ENCODE measurements at regions not wholly inside any gene's neighbourhood (a gene's known extent, or its start where the extent isn't known, plus 50 kb on each side); places are given as distances from the start of the nearest gene placed in this dataset.

- ChIA-PET CTCF (no interaction called here), POLR2A (no interaction called here)
- Histone ChIP-seq H3K4me2 (no peak overlapping the region), H2AFZ (ENCODE audit: low read depth) (no peak overlapping the region), H3K27me3 (ENCODE audit: insufficient read depth) (no peaks in the 10 kb centered on the region), H3K36me3 (replicated peaks in 1 of 2; ENCODE audit: control insufficient read depth in 1 of 2, insufficient read depth in 2 of 2, low read length in 1 of 2) (no peaks in the 10 kb centered on the region), H3K9me3 (no peaks in the 10 kb centered on the region), H3K9ac (no peak overlapping the region), H3K79me2 (ENCODE audit: insufficient read depth) (no peaks in the 10 kb centered on the region), H3K4me1 (ENCODE audit: control insufficient read depth in 1 of 2, insufficient read depth in 2 of 2, low read depth in 1 of 2, low read length in 1 of 2) (no peaks in the 10 kb centered on the region), H3K27ac (ENCODE audit: low read depth in 2 of 2, low read length in 1 of 2) (no peak overlapping the region), H3K4me3 (ENCODE audit: low read depth in 2 of 2, low read length in 1 of 2) (no peak overlapping the region), H3F3A (replicated peaks; ENCODE audit: insufficient read depth) (no peaks in the 10 kb centered on the region), H3K9me2 (no peaks in the 10 kb centered on the region), H4K20me1 (ENCODE audit: insufficient read depth) (no peaks in the 10 kb centered on the region)
- no peak for DNase-seq
- no peak for TF ChIP-seq TCF12 (IDR thresholded peaks at IDR 0.05)
- no peak for TF ChIP-seq MEF2A (IDR thresholded peaks at IDR 0.05; ENCODE audit: borderline replicate concordance, low read depth)
- TF ChIP-seq IRF3 (IDR thresholded peaks at IDR 0.05; ENCODE audit: low read depth, low read length), result no peak
- no peak for TF ChIP-seq TEAD4 (IDR thresholded peaks at IDR 0.05; ENCODE audit: borderline replicate concordance, insufficient read depth)
- TF ChIP-seq USF2 (IDR thresholded peaks at IDR 0.05; ENCODE audit: borderline replicate concordance, low read depth, low read length), result no peak
- no peak for TF ChIP-seq SIN3A (IDR thresholded peaks at IDR 0.05; ENCODE audit: borderline replicate concordance, low read depth, low read length)
- no peak for TF ChIP-seq EP300 (IDR thresholded peaks at IDR 0.05; ENCODE audit: borderline replicate concordance in 1 of 2, low read depth in 1 of 2, low read length in 1 of 2)
- TF ChIP-seq, protein P1, sequence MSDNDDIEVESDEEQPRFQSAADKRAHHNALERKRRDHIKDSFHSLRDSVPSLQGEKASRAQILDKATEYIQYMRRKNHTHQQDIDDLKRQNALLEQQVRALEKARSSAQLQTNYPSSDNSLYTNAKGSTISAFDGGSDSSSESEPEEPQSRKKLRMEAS (IDR thresholded peaks at IDR 0.05; ENCODE audit: low read depth), result no peak
- TF ChIP-seq RFX5 (IDR thresholded peaks at IDR 0.05; ENCODE audit: low read length), result no peak
- no peak for TF ChIP-seq TAF1 (IDR thresholded peaks at IDR 0.05; ENCODE audit: borderline replicate concordance, low read depth, low read length)
- TF ChIP-seq PBX3 (IDR thresholded peaks at IDR 0.05), result no peak
- no peak for TF ChIP-seq NRF1 (IDR thresholded peaks at IDR 0.05; ENCODE audit: low read depth, low read length)
- TF ChIP-seq POLR2AphosphoS5 (IDR thresholded peaks at IDR 0.05; ENCODE audit: low read depth, low read length), result no peak
- TF ChIP-seq FOSL2 (IDR thresholded peaks at IDR 0.05; ENCODE audit: borderline replicate concordance, low read depth), result no peak
- TF ChIP-seq SMC3 (IDR thresholded peaks at IDR 0.05; ENCODE audit: low read depth, low read length), result no peak
Measured at GRCh38 chr2:139763705-139764104, 983.5 kb upstream of the NXPH2 start.

- no peaks in the 10 kb centered on the region for H3K79me2 ChIP-seq (ENCODE audit: insufficient read depth)
- POLR2A ChIA-PET, result no interaction called here
- no peak for TF ChIP-seq EZH2phosphoT487 (IDR thresholded peaks at IDR 0.05; ENCODE audit: borderline replicate concordance, low read depth)
- no peak for TF ChIP-seq SMC3 (IDR thresholded peaks at IDR 0.05; ENCODE audit: low read depth, low read length)
- TF ChIP-seq PBX3 (IDR thresholded peaks at IDR 0.05), result no peak
- TF ChIP-seq IRF3 (IDR thresholded peaks at IDR 0.05; ENCODE audit: low read depth, low read length), result no peak
- no peak for TF ChIP-seq YY1 (IDR thresholded peaks at IDR 0.05; ENCODE audit: low read depth)
- no peak for TF ChIP-seq MXI1 (IDR thresholded peaks at IDR 0.05; ENCODE audit: low read depth, low read length)
- no peak for TF ChIP-seq SIN3A (IDR thresholded peaks at IDR 0.05; ENCODE audit: borderline replicate concordance, low read depth, low read length)
- no peak for TF ChIP-seq TEAD4 (IDR thresholded peaks at IDR 0.05; ENCODE audit: borderline replicate concordance, insufficient read depth)
- TF ChIP-seq USF2 (IDR thresholded peaks at IDR 0.05; ENCODE audit: borderline replicate concordance, low read depth, low read length), result no peak
Measured at GRCh38 chr2:139759000-139759505, 978.9 kb upstream of the NXPH2 start.

More at GRCh38 chr2:139759000-139759505, 978.9 kb upstream of the NXPH2 start:
- no peak overlapping the region for H3K27ac ChIP-seq (ENCODE audit: low read depth in 2 of 2, low read length in 1 of 2)
- H3K9me3 ChIP-seq, result no peaks in the 10 kb centered on the region; the same call in 1 of the 2 replicates
- H3F3A ChIP-seq (replicated peaks; ENCODE audit: insufficient read depth), result no peaks in the 10 kb centered on the region
- H3K4me3 ChIP-seq (ENCODE audit: low read depth in 2 of 2, low read length in 1 of 2), result no peak overlapping the region
- CTCF ChIA-PET, result no interaction called here
- whole genome bisulfite sequencing (ENCODE audit: low lambda C conversion rate), result 25% methylated on average over 3 of the region's 3 CpGs
- H3K4me2 ChIP-seq, result no peak overlapping the region
- H3K9me2 ChIP-seq, result no peaks in the 10 kb centered on the region
- no peaks in the 10 kb centered on the region for H3K4me1 ChIP-seq (ENCODE audit: control insufficient read depth in 1 of 2, insufficient read depth in 2 of 2, low read depth in 1 of 2, low read length in 1 of 2)
- DNase-seq, result no peak
- no peak overlapping the region for H3K9ac ChIP-seq
- no peaks in the 10 kb centered on the region for H3K27me3 ChIP-seq (ENCODE audit: insufficient read depth)
- H3K36me3 ChIP-seq (replicated peaks in 1 of 2; ENCODE audit: control insufficient read depth in 1 of 2, insufficient read depth in 2 of 2, low read length in 1 of 2), result no peaks in the 10 kb centered on the region
- no peaks in the 10 kb centered on the region for H4K20me1 ChIP-seq (ENCODE audit: insufficient read depth)
- no peak overlapping the region for H2AFZ ChIP-seq (ENCODE audit: low read depth)

Measured in SK-N-SH (cell line).